ENCODE measurements at regions not wholly inside any gene's neighbourhood (a gene's known extent, or its start where the extent isn't known, plus 50 kb on each side); places are given as distances from the start of the nearest gene placed in this dataset.
"Not testable (repeated sequence)": the region's sequence is repeated elsewhere in the genome, so short reads cannot be mapped to it uniquely, and the experiment has no call there.

- no peak for TF ChIP-seq CTCF (IDR thresholded peaks at IDR 0.05; ENCODE audit: poor library complexity, severe bottlenecking)
- no peaks in the 10 kb centered on the region for H3K27me3 ChIP-seq (ENCODE audit: insufficient read depth, poor library complexity, severe bottlenecking)
- no peak overlapping the region for H3K27ac ChIP-seq (ENCODE audit: poor library complexity, severe bottlenecking)
- H3K9me3 ChIP-seq (ENCODE audit: severe bottlenecking) = no peaks in the 10 kb centered on the region
- H3K4me3 ChIP-seq (ENCODE audit: severe bottlenecking) = no peak overlapping the region
- DNase-seq (ENCODE audit: low spot score) (no peak), ATAC-seq (ENCODE audit: low read depth) (no peak)
- H3K36me3 ChIP-seq (ENCODE audit: low read depth) = no peaks in the 10 kb centered on the region
- H3K4me1 ChIP-seq (ENCODE audit: insufficient read depth, poor library complexity, severe bottlenecking) = no peaks in the 10 kb centered on the region
Observed at GRCh38 chr4:171334549-171334948, 478.7 kb upstream of the GALNTL6 start.

GRCh38 chr4:171308661-171309060 is 504.5 kb upstream of the GALNTL6 start:
- Histone ChIP-seq H3K27me3 (ENCODE audit: insufficient read depth, poor library complexity, severe bottlenecking) (no peaks in the 10 kb centered on the region), H3K4me3 (ENCODE audit: severe bottlenecking) (no peak overlapping the region), H3K9me3 (ENCODE audit: severe bottlenecking) (no peaks in the 10 kb centered on the region), H3K27ac (ENCODE audit: poor library complexity, severe bottlenecking) (no peak overlapping the region), H3K4me1 (ENCODE audit: insufficient read depth, poor library complexity, severe bottlenecking) (no peaks in the 10 kb centered on the region), H3K36me3 (ENCODE audit: low read depth) (no peaks in the 10 kb centered on the region)
- DNase-seq (ENCODE audit: low spot score) (no peak), ATAC-seq (ENCODE audit: low read depth) (no peak)
- no peak for TF ChIP-seq CTCF (IDR thresholded peaks at IDR 0.05; ENCODE audit: poor library complexity, severe bottlenecking)

- H3K9me3 ChIP-seq (ENCODE audit: severe bottlenecking); H3K27ac ChIP-seq (ENCODE audit: poor library complexity, severe bottlenecking); H3K4me3 ChIP-seq (ENCODE audit: severe bottlenecking); DNase-seq (ENCODE audit: low spot score); H3K27me3 ChIP-seq (ENCODE audit: insufficient read depth, poor library complexity, severe bottlenecking); ATAC-seq (ENCODE audit: low read depth); H3K36me3 ChIP-seq (ENCODE audit: low read depth); H3K4me1 ChIP-seq (ENCODE audit: insufficient read depth, poor library complexity, severe bottlenecking): not testable (repeated sequence)
Observed at GRCh38 chr4:171298048-171298718, 515.0 kb upstream of the GALNTL6 start.

GRCh38 chr4:171288816-171289432 is 524.3 kb upstream of the GALNTL6 start:
- Histone ChIP-seq H3K4me1 (ENCODE audit: insufficient read depth, poor library complexity, severe bottlenecking) (no peaks in the 10 kb centered on the region), H3K9me3 (ENCODE audit: severe bottlenecking) (no peaks in the 10 kb centered on the region), H3K36me3 (ENCODE audit: low read depth) (no peaks in the 10 kb centered on the region), H3K4me3 (ENCODE audit: severe bottlenecking) (no peak overlapping the region), H3K27ac (ENCODE audit: poor library complexity, severe bottlenecking) (no peak overlapping the region), H3K27me3 (ENCODE audit: insufficient read depth, poor library complexity, severe bottlenecking) (no peaks in the 10 kb centered on the region)
- ATAC-seq (ENCODE audit: low read depth) = no peak
- no peak for DNase-seq (ENCODE audit: low spot score)
- no peak for TF ChIP-seq CTCF (IDR thresholded peaks at IDR 0.05; ENCODE audit: poor library complexity, severe bottlenecking)

- DNase-seq (ENCODE audit: low spot score) = no peak
- ATAC-seq (ENCODE audit: low read depth) = no peak
- Histone ChIP-seq H3K27ac (ENCODE audit: poor library complexity, severe bottlenecking) (no peak overlapping the region), H3K27me3 (ENCODE audit: insufficient read depth, poor library complexity, severe bottlenecking) (no peaks in the 10 kb centered on the region), H3K36me3 (ENCODE audit: low read depth) (no peaks in the 10 kb centered on the region), H3K9me3 (ENCODE audit: severe bottlenecking) (no peaks in the 10 kb centered on the region), H3K4me3 (ENCODE audit: severe bottlenecking) (no peak overlapping the region), H3K4me1 (ENCODE audit: insufficient read depth, poor library complexity, severe bottlenecking) (no peaks in the 10 kb centered on the region)
- TF ChIP-seq CTCF (IDR thresholded peaks at IDR 0.05; ENCODE audit: poor library complexity, severe bottlenecking) = no peak
Observed at GRCh38 chr4:171281359-171281758, 531.8 kb upstream of the GALNTL6 start.
